Panc1 (cell line): ENCODE measurements at regions not wholly inside any gene's neighbourhood (a gene's known extent, or its start where the extent isn't known, plus 50 kb on each side); places are given as distances from the start of the nearest gene placed in this dataset.

Experiments
- ATAC-seq: fragments of 200-7000 bp; cut with Tn5 transposase; 2 replicates; pipeline ENCODE4 v1.9.1; 2020; ENCODE audit warnings: mild to moderate bottlenecking, moderate library complexity
- BruUV-seq: library from RNA; stranded (reverse); fragments of 400-500 nt; replicated peaks from 2 replicates; lab custom pipeline; 2021; lab: Mats Ljungman, UMichigan
- CTCF ChIA-PET: fragments of 300-600 bp; sonication (Branson Sonifier 250); formaldehyde crosslinking; loops from one replicate; lab custom pipeline; 2022; ENCODE audit warnings: antibody characterized with exemption; lab: Charles Lee
- POLR2A ChIA-PET: fragments of 300-600 bp; sonication (Branson Sonifier 250); formaldehyde crosslinking; loops from one replicate; lab custom pipeline; 2022; ENCODE audit warnings: antibody characterized with exemption; lab: Charles Lee
- DNase-seq: peaks from one replicate; pipeline ENCODE4 v3.0.0-alpha.2; 2010; ENCODE audit warnings: low read depth, low spot score
- H3K27ac ChIP-seq: 2 replicates; pipeline ENCODE4 v1.5.1; 2011; ENCODE audit warnings: mild to moderate bottlenecking, low read length, inconsistent platforms
- H3K27me3 ChIP-seq: fragments of 200-500 bp; sonication (Bioruptor generic); 2 replicates; pipeline ENCODE4 v1.6.0; 2014; ENCODE audit warnings: low read length, inconsistent platforms; ENCODE audit not compliant: control insufficient read depth, insufficient read depth
- H3K36me3 ChIP-seq: fragments of 200-500 bp; sonication (Bioruptor generic); 2 replicates; pipeline ENCODE4 v1.5.1; 2014; ENCODE audit warnings: inconsistent platforms, mild to moderate bottlenecking, low read length, moderate library complexity; ENCODE audit not compliant: control insufficient read depth, insufficient read depth
- H3K4me1 ChIP-seq: 2 replicates; pipeline ENCODE4 v1.5.1; 2011; ENCODE audit warnings: inconsistent platforms, mild to moderate bottlenecking, low read length, moderate library complexity; ENCODE audit not compliant: control insufficient read depth, insufficient read depth
- H3K4me3 ChIP-seq, 2 experiments: 2 replicates each; pipeline ENCODE4 v1.5.1; 2011 to 2012; ENCODE audit warnings: low read depth in 2 of 2, low read length in 2 of 2, mild to moderate bottlenecking in 2 of 2, inconsistent platforms in 1 of 2, moderate library complexity in 1 of 2
- H3K9me3 ChIP-seq: fragments of 200-500 bp; sonication (Bioruptor generic); 2 replicates; pipeline ENCODE4 v1.5.1; 2014; ENCODE audit warnings: low read depth, mild to moderate bottlenecking, inconsistent platforms, low read length, moderate library complexity; ENCODE audit not compliant: control insufficient read depth, insufficient read depth
- POLR2AphosphoS5 ChIP-seq: IDR thresholded peaks from 2 replicates; pipeline ENCODE4 v1.6.1; 2012; ENCODE audit warnings: mild to moderate bottlenecking, low read depth, low read length, moderate library complexity
- SIN3A ChIP-seq: IDR thresholded peaks from 2 replicates; pipeline ENCODE4 v1.6.1; 2012; ENCODE audit warnings: low read depth, mild to moderate bottlenecking, low read length, moderate library complexity, borderline replicate concordance; ENCODE audit not compliant: insufficient read depth
- TCF7L2 ChIP-seq: IDR thresholded peaks from 2 replicates; pipeline ENCODE4 v1.6.1; 2011; ENCODE audit warnings: mild to moderate bottlenecking, low read depth, low read length, inconsistent platforms
- in situ Hi-C: cut with HindIII; loops from 2 replicates; pipeline ENCODE4 v1.10.0; 2016; ENCODE audit warnings: low sequenced_read_pairs, low pct_unique_long_range_greater_than_20kb
- intact Hi-C: fragments of 100-400 bp; cut with micrococcal nuclease; formaldehyde crosslinking; loops from one replicate; pipeline ENCODE4 v1.10.0; 2022; ENCODE audit not compliant: unreplicated experiment
- TF ChIP-seq, protein P1 (sequence below), 2 experiments: IDR thresholded peaks; 2 replicates each; pipeline ENCODE4 v1.6.1; 2011 to 2012; ENCODE audit warnings: low read depth in 2 of 2, control low read depth in 1 of 2, low read length in 1 of 2, mild to moderate bottlenecking in 1 of 2, moderate library complexity in 1 of 2; ENCODE audit not compliant: insufficient read depth in 1 of 2
- TF ChIP-seq, protein P2 (sequence below): fragments of 450-650 bp; IDR thresholded peaks from 2 replicates; pipeline ENCODE4 v1.5.1; 2017; ENCODE audit warnings: mild to moderate bottlenecking

DNA sequence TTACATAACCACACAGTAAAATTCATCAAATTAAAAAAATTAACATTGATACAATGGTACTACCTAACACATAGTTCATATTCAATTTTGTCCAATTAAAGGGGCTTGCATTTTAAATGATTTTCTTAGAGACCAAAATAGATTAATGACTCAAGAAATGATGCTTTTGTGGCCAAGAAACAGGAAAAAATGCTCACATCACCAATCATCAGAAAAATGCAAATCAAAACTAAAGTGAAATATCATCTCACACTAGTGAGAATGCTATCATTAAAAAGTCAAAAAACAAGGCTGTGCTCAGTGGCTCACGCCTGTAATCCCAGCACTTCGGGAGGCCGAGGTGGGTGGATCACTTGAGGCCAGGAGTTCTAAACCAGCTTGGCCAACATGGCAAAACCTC, 235.6 kb downstream of the PIK3C3 start:
- Histone ChIP-seq H3K27me3 (no peaks in the 10 kb centered on the region), H3K4me3 (no peak overlapping the region), H3K36me3 (no peaks in the 10 kb centered on the region), H3K9me3 (no peaks in the 10 kb centered on the region), H3K27ac (no peak overlapping the region), H3K4me1 (no peaks in the 10 kb centered on the region)
- intact Hi-C loops, result no loop called here
- DNase-seq (no peak), ATAC-seq (no peak)
- ChIA-PET CTCF (no interaction called here), POLR2A (no interaction called here)
- in situ Hi-C loops, result no loop called here
- BruUV-seq, result no TSS peak
- TF ChIP-seq SIN3A (no peak), TCF7L2 (no peak), POLR2AphosphoS5 (no peak)
- TF ChIP-seq, protein P1, sequence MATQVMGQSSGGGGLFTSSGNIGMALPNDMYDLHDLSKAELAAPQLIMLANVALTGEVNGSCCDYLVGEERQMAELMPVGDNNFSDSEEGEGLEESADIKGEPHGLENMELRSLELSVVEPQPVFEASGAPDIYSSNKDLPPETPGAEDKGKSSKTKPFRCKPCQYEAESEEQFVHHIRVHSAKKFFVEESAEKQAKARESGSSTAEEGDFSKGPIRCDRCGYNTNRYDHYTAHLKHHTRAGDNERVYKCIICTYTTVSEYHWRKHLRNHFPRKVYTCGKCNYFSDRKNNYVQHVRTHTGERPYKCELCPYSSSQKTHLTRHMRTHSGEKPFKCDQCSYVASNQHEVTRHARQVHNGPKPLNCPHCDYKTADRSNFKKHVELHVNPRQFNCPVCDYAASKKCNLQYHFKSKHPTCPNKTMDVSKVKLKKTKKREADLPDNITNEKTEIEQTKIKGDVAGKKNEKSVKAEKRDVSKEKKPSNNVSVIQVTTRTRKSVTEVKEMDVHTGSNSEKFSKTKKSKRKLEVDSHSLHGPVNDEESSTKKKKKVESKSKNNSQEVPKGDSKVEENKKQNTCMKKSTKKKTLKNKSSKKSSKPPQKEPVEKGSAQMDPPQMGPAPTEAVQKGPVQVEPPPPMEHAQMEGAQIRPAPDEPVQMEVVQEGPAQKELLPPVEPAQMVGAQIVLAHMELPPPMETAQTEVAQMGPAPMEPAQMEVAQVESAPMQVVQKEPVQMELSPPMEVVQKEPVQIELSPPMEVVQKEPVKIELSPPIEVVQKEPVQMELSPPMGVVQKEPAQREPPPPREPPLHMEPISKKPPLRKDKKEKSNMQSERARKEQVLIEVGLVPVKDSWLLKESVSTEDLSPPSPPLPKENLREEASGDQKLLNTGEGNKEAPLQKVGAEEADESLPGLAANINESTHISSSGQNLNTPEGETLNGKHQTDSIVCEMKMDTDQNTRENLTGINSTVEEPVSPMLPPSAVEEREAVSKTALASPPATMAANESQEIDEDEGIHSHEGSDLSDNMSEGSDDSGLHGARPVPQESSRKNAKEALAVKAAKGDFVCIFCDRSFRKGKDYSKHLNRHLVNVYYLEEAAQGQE (IDR thresholded peaks at IDR 0.05; ENCODE audit: insufficient read depth in 1 of 2, low read depth in 2 of 2, low read length in 1 of 2), result no peak
- TF ChIP-seq, protein P2, sequence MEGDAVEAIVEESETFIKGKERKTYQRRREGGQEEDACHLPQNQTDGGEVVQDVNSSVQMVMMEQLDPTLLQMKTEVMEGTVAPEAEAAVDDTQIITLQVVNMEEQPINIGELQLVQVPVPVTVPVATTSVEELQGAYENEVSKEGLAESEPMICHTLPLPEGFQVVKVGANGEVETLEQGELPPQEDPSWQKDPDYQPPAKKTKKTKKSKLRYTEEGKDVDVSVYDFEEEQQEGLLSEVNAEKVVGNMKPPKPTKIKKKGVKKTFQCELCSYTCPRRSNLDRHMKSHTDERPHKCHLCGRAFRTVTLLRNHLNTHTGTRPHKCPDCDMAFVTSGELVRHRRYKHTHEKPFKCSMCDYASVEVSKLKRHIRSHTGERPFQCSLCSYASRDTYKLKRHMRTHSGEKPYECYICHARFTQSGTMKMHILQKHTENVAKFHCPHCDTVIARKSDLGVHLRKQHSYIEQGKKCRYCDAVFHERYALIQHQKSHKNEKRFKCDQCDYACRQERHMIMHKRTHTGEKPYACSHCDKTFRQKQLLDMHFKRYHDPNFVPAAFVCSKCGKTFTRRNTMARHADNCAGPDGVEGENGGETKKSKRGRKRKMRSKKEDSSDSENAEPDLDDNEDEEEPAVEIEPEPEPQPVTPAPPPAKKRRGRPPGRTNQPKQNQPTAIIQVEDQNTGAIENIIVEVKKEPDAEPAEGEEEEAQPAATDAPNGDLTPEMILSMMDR, result no peak

DNA sequence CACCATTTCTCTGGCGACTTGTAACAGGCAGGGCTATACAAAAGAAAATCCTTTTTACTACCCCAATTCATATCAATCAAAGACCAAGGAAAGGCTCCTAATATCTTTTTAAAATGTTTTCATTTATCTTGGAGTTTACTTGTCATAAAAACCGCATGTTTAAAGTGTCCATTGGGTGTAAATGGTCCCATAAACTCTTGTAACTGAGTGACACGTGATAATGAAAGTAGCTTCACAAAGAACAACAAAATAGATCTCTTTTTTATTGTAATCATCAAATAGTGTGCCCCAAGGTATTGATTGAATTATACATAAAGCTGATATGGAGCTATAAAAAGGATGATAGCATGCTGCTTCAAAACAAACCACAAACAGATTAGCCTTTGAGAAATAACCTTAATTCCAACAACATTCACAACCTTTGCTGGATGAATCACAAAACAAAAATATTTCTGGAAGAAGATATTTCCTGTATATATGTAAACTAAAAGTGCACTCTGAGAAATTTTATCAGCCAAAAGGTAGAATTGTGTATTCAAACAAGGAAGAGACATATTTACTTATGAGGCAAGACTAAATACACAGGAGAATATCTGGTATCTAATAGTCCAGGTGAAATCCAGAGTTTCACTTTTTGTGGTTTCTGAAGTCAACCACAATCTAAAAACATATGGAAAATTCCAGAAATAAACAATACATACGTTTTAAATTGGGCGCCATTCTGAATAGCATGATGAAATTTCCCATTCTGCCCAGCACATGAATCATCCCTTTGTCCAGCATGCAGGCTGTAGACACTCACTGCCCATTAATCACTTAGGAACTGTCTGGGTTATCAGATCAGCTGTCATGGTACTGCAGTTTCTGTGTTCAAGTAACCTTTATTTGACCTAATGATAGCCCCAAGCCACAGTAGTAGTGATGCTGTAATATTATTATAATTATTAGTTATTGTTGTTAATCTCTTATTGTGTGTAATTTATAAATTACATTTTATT, 237.5 kb downstream of the PIK3C3 start:
- in situ Hi-C loops, result no loop called here

More for the DNA sequence above, 237.5 kb downstream of the PIK3C3 start:
- intact Hi-C loops, result no loop called here
- no peak overlapping the region for H3K27ac ChIP-seq
- ChIA-PET CTCF (no interaction called here), POLR2A (no interaction called here)
- no TSS peak for BruUV-seq
- no peaks in the 10 kb centered on the region for H3K4me1 ChIP-seq
- no peaks in the 10 kb centered on the region for H3K27me3 ChIP-seq
- no peak overlapping the region for H3K4me3 ChIP-seq
- ATAC-seq (no peak), DNase-seq (no peak)
- no peaks in the 10 kb centered on the region for H3K36me3 ChIP-seq
- H3K9me3 ChIP-seq, result no peaks in the 10 kb centered on the region
- no peak for TF ChIP-seq SIN3A
- TF ChIP-seq POLR2AphosphoS5, result no peak
- TF ChIP-seq TCF7L2, result no peak
- TF ChIP-seq, protein P1 (IDR thresholded peaks at IDR 0.05; ENCODE audit: insufficient read depth in 1 of 2, low read depth in 2 of 2, low read length in 1 of 2), result no peak
- TF ChIP-seq, protein P2, result no peak
